Subcutaneous abdominal adipose tissue (tissue), 5 donors: ENCODE measurements at regions not wholly inside any gene's neighbourhood (a gene's known extent, or its start where the extent isn't known, plus 50 kb on each side); places are given as distances from the start of the nearest gene placed in this dataset.
A peak's percentile ranks its signal among the peaks of the same experiment; 100 is the strongest.

Experiments used
- H3K27ac ChIP-seq: one replicate; pipeline ENCODE4 v1.7.0; 2013; ENCODE audit warnings: low read depth, mild to moderate bottlenecking, inconsistent platforms, low read length, moderate library complexity
- H3K27me3 ChIP-seq, 5 donors: one replicate each; pipeline ENCODE4 v1.7.0; 2013; ENCODE audit warnings: low read length in 5 of 5, inconsistent platforms in 1 of 5; ENCODE audit not compliant: control insufficient read depth in 5 of 5, insufficient read depth in 4 of 5
- H3K36me3 ChIP-seq, 5 donors: one replicate each; pipeline ENCODE4 v1.7.0; 2013; ENCODE audit warnings: low read length in 5 of 5; ENCODE audit not compliant: control insufficient read depth in 5 of 5, insufficient read depth in 5 of 5
- H3K4me1 ChIP-seq, 5 donors: one replicate each; pipeline ENCODE4 v1.7.0; 2013; ENCODE audit warnings: low read length in 5 of 5, mild to moderate bottlenecking in 3 of 5, moderate library complexity in 1 of 5; ENCODE audit not compliant: control insufficient read depth in 5 of 5, insufficient read depth in 5 of 5
- H3K4me3 ChIP-seq, 5 donors: one replicate each; pipeline ENCODE4 v1.7.0; 2013; ENCODE audit warnings: low read length in 5 of 5, low read depth in 1 of 5
- H3K9ac ChIP-seq, 5 donors: one replicate each; pipeline ENCODE4 v1.7.0; 2013; ENCODE audit warnings: low read length in 5 of 5, mild to moderate bottlenecking in 4 of 5, moderate library complexity in 3 of 5
- H3K9me3 ChIP-seq, 5 donors: one replicate each; pipeline ENCODE4 v1.7.0; 2013; ENCODE audit warnings: low read length in 5 of 5; ENCODE audit not compliant: control insufficient read depth in 5 of 5
- donor health status: healthy.
- donor health status: healthy.
- donor health status: healthy.
- donor health status: healthy.
- donor health status: healthy.

GRCh38 chr7:24407965-24408364 lies 124.0 kb downstream of the NPY start:
- H3K4me1 ChIP-seq, result no peaks in the 10 kb centered on the region
- H3K27me3 ChIP-seq, result no peaks in the 10 kb centered on the region
- H3K36me3 ChIP-seq, result no peaks in the 10 kb centered on the region
- no peak overlapping the region for H3K27ac ChIP-seq
- H3K9ac ChIP-seq, result no peak overlapping the region
- H3K9me3 ChIP-seq, result no peaks in the 10 kb centered on the region
- no peak overlapping the region for H3K4me3 ChIP-seq

DNA sequence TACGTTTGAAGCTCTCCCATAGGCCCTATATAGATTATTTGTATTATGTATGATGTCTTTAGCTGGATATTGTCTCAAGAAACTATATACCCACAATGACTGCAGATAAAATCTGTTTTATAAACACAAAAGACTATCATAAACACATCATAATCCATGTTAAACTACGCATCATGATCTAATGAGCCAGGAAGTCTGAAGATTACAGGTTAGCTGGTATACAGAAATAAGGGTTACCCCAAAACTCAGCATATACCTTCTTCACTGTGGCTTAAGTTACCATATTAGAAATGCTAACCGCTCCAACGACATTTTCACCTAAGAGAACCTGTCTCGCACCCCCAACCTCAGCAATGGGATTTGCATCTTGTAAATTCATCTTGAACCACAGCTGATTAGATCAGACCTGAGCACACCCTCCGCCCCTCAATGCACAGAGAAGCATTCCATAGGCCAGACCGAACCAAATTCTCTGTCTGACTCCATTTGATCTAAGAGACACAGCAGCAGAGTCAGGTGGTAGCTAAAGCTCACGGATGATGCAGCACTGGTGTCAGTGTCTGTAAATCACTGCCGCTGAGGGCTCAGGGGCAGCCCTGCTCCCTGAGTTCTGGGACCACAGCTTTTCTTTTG lies 124.9 kb downstream of the NPY start:
- H3K36me3 ChIP-seq, result no peaks in the 10 kb centered on the region

DNA sequence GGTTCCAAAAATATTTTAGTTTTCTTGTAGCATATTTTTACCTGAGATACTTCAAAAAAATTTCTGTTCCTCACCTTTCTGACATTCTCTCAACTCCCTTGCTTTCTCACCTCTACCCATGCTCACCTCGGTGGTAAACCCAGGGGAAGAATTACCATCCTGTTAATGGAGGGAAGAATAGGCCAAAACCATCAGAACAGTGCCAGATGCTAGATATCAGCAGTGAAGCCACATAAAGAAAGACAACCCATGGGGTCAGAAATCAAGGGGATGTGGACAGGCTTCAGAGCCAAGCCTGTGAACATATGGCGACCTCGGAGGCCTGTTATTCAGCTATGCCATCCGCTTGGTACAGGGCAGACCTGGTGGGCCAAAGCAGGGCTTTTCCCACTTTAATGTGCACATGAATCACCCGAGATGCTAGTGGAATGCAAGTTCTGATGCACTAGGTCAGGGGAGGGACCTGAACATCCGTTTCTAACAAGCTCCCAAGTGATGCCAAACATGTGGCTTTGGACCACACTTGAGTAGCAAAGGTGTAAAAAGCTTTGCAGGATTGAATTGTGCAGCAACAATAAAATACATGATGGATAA lies 125.5 kb downstream of the NPY start:
- Histone ChIP-seq H3K36me3 (no peaks in the 10 kb centered on the region), H3K9ac (no peak overlapping the region), H3K4me3 (no peak overlapping the region), H3K27ac (no peak overlapping the region), H3K9me3 (peaks cover 0 to 2% (median 0%) of the 10 kb centered on the region in 5 donors), H3K27me3 (no peaks in the 10 kb centered on the region), H3K4me1 (no peaks in the 10 kb centered on the region)

More for the DNA sequence above, 124.9 kb downstream of the NPY start:
- Histone ChIP-seq H3K9me3 (no peaks in the 10 kb centered on the region), H3K27ac (no peak overlapping the region), H3K9ac (no peak overlapping the region), H3K27me3 (no peaks in the 10 kb centered on the region), H3K4me1 (no peaks in the 10 kb centered on the region), H3K4me3 (no peak overlapping the region)

GRCh38 chr7:24411226-24411625 lies 127.2 kb downstream of the NPY start:
- Histone ChIP-seq H3K27me3 (no peaks in the 10 kb centered on the region), H3K9me3 (peaks cover 0 to 2% (median 0%) of the 10 kb centered on the region in 5 donors), H3K9ac (no peak overlapping the region), H3K4me3 (no peak overlapping the region), H3K36me3 (no peaks in the 10 kb centered on the region), H3K27ac (no peak overlapping the region), H3K4me1 (no peaks in the 10 kb centered on the region)

DNA sequence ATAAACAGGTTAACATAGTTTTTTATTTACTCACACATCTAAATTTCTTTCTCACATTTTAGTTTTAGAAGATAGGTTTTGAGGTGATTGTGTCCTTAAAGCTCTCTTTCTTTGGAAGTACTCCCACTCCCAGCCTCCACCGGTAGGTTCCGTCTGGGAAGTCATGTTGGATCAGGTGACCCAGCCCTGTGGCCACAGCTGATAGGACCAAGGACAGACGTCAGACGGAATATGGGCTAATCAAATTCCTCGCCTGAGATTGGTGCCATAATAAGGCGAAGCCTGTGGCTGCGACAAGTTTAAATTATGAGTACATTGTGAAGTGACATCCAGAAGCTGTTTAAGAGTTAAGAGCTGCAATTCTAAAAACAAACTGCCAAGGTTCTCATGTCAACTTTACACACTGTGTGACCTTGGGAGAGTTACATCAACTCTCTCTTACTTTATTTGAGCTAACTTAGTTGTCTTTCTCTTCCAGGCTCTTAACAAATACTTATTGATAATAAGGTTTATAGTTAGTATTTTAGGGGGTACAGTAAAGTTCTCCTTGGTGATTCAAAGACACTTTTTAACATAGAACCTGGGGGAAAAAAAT lies 133.6 kb downstream of the NPY start:
- H3K27me3 ChIP-seq, result no peaks in the 10 kb centered on the region
- no peak overlapping the region for H3K27ac ChIP-seq
- H3K9ac ChIP-seq, result no peak overlapping the region
- H3K4me1 ChIP-seq, result no peaks in the 10 kb centered on the region
- H3K4me3 ChIP-seq, result no peak overlapping the region
- no peaks in the 10 kb centered on the region for H3K36me3 ChIP-seq
- H3K9me3 ChIP-seq, result peaks cover 0 to 2% (median 0%) of the 10 kb centered on the region in 5 donors

DNA sequence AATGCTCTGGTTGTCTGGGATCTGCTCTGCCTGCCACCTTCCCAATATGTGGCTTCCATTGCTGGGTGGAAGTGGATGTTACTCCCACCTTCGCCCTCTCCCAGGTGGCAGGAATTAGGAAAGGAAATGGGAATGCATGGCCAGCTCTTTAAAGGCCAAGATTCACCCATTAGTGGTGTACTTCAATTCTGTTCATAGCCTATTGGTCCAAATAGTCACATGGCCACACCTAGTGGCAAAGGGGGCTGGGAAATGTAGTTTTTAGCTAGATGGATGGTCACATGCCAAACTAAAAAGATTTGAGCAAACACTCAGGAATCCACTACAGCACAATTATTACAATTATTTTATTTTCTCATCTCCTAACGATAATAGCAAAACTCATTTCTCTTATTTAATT lies 135.1 kb downstream of the NPY start:
- no peak overlapping the region for H3K27ac ChIP-seq
- peaks cover 0 to 2% (median 0%) of the 10 kb centered on the region in 5 donors for H3K9me3 ChIP-seq
- no peak overlapping the region for H3K9ac ChIP-seq
- H3K4me3 ChIP-seq, result no peak overlapping the region
- no peaks in the 10 kb centered on the region for H3K27me3 ChIP-seq
- H3K4me1 ChIP-seq, result no peaks in the 10 kb centered on the region
- H3K36me3 ChIP-seq, result no peaks in the 10 kb centered on the region

- no peak overlapping the region for H3K27ac ChIP-seq
- no peaks in the 10 kb centered on the region for H3K9me3 ChIP-seq
- H3K36me3 ChIP-seq, result no peaks in the 10 kb centered on the region
- H3K27me3 ChIP-seq, result no peaks in the 10 kb centered on the region
- H3K4me1 ChIP-seq, result no peaks in the 10 kb centered on the region
- no peak overlapping the region for H3K4me3 ChIP-seq
- H3K9ac ChIP-seq, result no peak overlapping the region
Observed at GRCh38 chr7:24419511-24419910, 135.5 kb downstream of the NPY start.

DNA sequence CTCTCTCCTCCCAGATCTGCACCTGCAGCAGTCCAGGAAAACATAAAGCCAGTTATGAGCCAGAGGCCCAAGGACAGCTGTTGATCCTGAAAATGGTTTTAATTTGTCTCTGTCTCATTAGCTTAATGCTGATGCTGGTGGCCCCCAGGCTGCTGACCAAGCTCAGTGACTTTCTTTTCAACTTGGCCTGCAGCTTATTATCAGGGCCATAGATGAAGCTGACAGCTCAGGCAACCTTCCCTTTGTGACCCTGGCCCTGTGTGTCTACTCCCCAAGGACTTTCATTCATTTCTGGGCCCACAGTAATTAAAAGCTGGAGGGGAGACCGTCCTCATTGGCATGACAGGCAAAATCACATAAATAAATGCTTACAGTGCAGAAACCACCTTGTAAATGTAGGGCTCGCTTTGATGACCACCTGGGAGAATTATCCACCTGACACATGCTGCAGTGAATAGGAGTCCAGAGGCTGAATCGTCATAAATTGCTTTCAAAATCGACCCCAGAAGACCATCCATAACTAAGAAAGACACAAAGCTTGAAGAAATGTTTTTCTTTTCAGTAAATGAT lies 138.5 kb downstream of the NPY start:
- Histone ChIP-seq H3K9ac (no peak overlapping the region), H3K27me3 (no peaks in the 10 kb centered on the region), H3K4me3 (no peak overlapping the region), H3K4me1 (no peaks in the 10 kb centered on the region), H3K9me3 (peaks cover 3 to 11% (median 8%) of the 10 kb centered on the region in 5 donors), H3K36me3 (no peaks in the 10 kb centered on the region), H3K27ac (no peak overlapping the region)

DNA sequence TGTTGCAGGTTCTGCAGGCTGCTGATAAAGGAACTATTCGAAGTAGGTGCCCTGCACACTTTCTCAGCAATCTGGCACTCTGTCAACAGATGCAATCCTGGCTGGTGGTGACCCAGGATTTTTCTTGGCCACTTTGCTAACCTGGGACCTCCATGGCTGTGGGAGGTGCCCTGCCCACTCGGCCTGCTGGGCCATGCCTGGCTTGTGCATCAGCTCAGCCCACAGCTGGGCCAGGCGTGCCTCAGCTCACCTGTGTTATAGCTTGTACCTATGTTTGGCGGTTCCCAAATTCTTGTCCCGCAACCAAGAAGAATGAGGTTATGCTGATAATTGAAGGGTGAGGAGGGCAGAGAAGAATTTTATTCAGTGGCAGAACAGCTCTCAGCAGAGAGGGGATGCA lies 141.7 kb downstream of the NPY start:
- Histone ChIP-seq H3K4me3 (peak overlapping the region in 1 of 5 donors; percentile 12), H3K9ac (no peak overlapping the region), H3K36me3 (no peaks in the 10 kb centered on the region), H3K27ac (no peak overlapping the region), H3K27me3 (no peaks in the 10 kb centered on the region), H3K4me1 (no peaks in the 10 kb centered on the region), H3K9me3 (peaks cover 3 to 11% (median 8%) of the 10 kb centered on the region in 5 donors)

DNA sequence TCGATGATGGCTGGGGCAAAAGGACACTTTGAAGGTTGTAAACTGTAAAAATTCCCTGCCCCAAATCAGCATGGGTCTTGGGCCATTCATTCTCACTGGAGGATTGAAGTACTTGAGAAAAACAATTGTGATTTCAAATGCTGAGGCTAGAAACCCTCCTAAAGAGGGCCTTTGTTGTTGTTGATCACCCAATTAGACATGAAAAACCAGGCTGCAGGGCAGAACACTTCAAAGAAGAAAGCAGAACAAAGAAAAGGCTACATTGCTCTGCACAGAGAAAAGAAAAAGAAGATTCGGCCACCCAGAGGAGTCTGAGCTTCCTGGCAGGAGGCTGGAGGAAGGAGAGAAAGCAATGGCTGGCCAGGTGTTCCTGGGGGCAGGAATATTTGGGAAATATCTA lies 143.1 kb downstream of the NPY start:
- H3K9ac ChIP-seq, result no peak overlapping the region
- H3K27ac ChIP-seq, result no peak overlapping the region
- no peaks in the 10 kb centered on the region for H3K4me1 ChIP-seq
- H3K9me3 ChIP-seq, result peaks cover 3 to 11% (median 8%) of the 10 kb centered on the region in 5 donors
- no peak overlapping the region for H3K4me3 ChIP-seq
- H3K27me3 ChIP-seq, result no peaks in the 10 kb centered on the region
- no peaks in the 10 kb centered on the region for H3K36me3 ChIP-seq
